ENCODE measurements at regions not wholly inside any gene's neighbourhood (a gene's known extent, or its start where the extent isn't known, plus 50 kb on each side); places are given as distances from the start of the nearest gene placed in this dataset.

GRCh38 chr13:107590556-107590955 is 624.8 kb downstream of the LIG4 start:
- Histone ChIP-seq H3K9me3 (ENCODE audit: severe bottlenecking) (no peaks in the 10 kb centered on the region), H3K4me3 (ENCODE audit: low read depth, low read length) (no peak overlapping the region), H3K27me3 (ENCODE audit: insufficient read depth, low read depth, severe bottlenecking) (no peaks in the 10 kb centered on the region), H3K36me3 (no peaks in the 10 kb centered on the region), H3K27ac (no peak overlapping the region)
- TF ChIP-seq, protein P1, sequence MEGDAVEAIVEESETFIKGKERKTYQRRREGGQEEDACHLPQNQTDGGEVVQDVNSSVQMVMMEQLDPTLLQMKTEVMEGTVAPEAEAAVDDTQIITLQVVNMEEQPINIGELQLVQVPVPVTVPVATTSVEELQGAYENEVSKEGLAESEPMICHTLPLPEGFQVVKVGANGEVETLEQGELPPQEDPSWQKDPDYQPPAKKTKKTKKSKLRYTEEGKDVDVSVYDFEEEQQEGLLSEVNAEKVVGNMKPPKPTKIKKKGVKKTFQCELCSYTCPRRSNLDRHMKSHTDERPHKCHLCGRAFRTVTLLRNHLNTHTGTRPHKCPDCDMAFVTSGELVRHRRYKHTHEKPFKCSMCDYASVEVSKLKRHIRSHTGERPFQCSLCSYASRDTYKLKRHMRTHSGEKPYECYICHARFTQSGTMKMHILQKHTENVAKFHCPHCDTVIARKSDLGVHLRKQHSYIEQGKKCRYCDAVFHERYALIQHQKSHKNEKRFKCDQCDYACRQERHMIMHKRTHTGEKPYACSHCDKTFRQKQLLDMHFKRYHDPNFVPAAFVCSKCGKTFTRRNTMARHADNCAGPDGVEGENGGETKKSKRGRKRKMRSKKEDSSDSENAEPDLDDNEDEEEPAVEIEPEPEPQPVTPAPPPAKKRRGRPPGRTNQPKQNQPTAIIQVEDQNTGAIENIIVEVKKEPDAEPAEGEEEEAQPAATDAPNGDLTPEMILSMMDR (IDR thresholded peaks at IDR 0.05; ENCODE audit: low read depth, low read length) = no peak
- no peak for DNase-seq

GRCh38 chr13:107587681-107588080 is 627.7 kb downstream of the LIG4 start:
- TF ChIP-seq, protein P1 (IDR thresholded peaks at IDR 0.05; ENCODE audit: low read depth, low read length) = no peak
- H3K9me3 ChIP-seq (ENCODE audit: severe bottlenecking) = no peaks in the 10 kb centered on the region
- no peaks in the 10 kb centered on the region for H3K36me3 ChIP-seq
- H3K27ac ChIP-seq = no peak overlapping the region
- H3K4me3 ChIP-seq (ENCODE audit: low read depth, low read length) = no peak overlapping the region
- no peaks in the 10 kb centered on the region for H3K27me3 ChIP-seq (ENCODE audit: insufficient read depth, low read depth, severe bottlenecking)
- no peak for DNase-seq

DNA sequence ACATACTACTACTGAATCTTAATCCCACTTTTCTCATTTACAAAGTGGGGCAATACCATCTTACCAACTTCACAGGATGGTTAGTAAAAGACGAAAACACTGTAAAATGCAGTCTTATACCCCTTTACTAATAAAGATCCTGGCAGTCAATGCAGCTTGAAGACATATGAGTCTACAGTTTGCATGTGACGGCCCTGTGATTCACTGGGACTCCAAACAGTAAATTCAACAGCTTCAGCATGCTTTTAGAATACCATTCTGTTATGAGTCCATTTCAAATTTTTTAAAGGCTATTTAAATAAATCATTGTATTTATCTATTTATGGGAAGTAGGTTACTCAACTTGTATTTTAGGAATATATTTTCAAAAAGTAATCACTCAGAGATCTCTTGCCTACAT is 629.1 kb downstream of the LIG4 start:
- H3K27ac ChIP-seq = no peak overlapping the region
- no peak for DNase-seq
- no peak overlapping the region for H3K4me3 ChIP-seq (ENCODE audit: low read depth, low read length)
- H3K9me3 ChIP-seq (ENCODE audit: severe bottlenecking) = no peaks in the 10 kb centered on the region
- TF ChIP-seq, protein P1 (IDR thresholded peaks at IDR 0.05; ENCODE audit: low read depth, low read length) = no peak
- H3K36me3 ChIP-seq = no peaks in the 10 kb centered on the region
- no peaks in the 10 kb centered on the region for H3K27me3 ChIP-seq (ENCODE audit: insufficient read depth, low read depth, severe bottlenecking)

GRCh38 chr13:107585469-107586180 is 629.7 kb downstream of the LIG4 start:
- Histone ChIP-seq H3K9me3 (ENCODE audit: severe bottlenecking) (no peaks in the 10 kb centered on the region), H3K36me3 (no peaks in the 10 kb centered on the region), H3K4me3 (ENCODE audit: low read depth, low read length) (no peak overlapping the region), H3K27ac (no peak overlapping the region), H3K27me3 (ENCODE audit: insufficient read depth, low read depth, severe bottlenecking) (no peaks in the 10 kb centered on the region)
- TF ChIP-seq, protein P1 (IDR thresholded peaks at IDR 0.05; ENCODE audit: low read depth, low read length) = no peak
- DNase-seq = no peak

DNA sequence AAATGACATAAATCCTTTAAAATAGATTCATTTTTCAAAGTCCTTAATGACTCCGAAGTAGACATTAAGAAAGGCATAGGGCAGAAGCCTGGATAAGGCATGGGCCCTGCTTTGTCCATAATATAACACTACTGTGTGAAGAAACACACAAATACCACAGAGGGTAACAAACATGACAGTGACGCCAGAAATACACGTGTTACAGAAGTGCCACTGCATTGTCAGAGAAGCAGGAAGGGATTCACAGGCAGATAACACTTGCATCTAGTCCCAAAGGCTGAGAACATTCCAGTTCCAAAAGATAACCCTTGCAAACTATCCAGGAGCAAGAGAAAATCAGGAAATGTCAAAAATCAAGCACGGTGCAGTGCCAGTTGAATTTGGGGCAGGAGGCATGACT is 633.2 kb downstream of the LIG4 start:
- no peaks in the 10 kb centered on the region for H3K9me3 ChIP-seq (ENCODE audit: severe bottlenecking)
- no peak for DNase-seq
- H3K27ac ChIP-seq = no peak overlapping the region
- H3K36me3 ChIP-seq = no peaks in the 10 kb centered on the region
- H3K4me3 ChIP-seq (ENCODE audit: low read depth, low read length) = no peak overlapping the region
- H3K27me3 ChIP-seq (ENCODE audit: insufficient read depth, low read depth, severe bottlenecking) = no peaks in the 10 kb centered on the region
- TF ChIP-seq, protein P1 (IDR thresholded peaks at IDR 0.05; ENCODE audit: low read depth, low read length) = no peak

Measured in WERI-Rb-1 (cell line).